Brain pericyte (primary cell): ENCODE measurements at regions not wholly inside any gene's neighbourhood (a gene's known extent, or its start where the extent isn't known, plus 50 kb on each side); places are given as distances from the start of the nearest gene placed in this dataset.
"Not testable (repeated sequence)": the region's sequence is repeated elsewhere in the genome, so short reads cannot be mapped to it uniquely, and the experiment has no call there.

Source experiments
- DNase-seq: peaks from one replicate; pipeline ENCODE4 v3.0.0-alpha.2; 2012; ENCODE audit warnings: low read depth, low spot score

GRCh38 chr4:134518574-134519217 lies 317.1 kb upstream of the PABPC4L start:
- DNase-seq: no peak

GRCh38 chr4:134510544-134510943 lies 309.0 kb upstream of the PABPC4L start:
- no peak for DNase-seq

- DNase-seq: no peak
Measured at GRCh38 chr4:134505511-134505910, 303.9 kb upstream of the PABPC4L start.

- no peak for DNase-seq
Measured at GRCh38 chr4:134501973-134502643, 300.5 kb upstream of the PABPC4L start.

GRCh38 chr4:134501488-134501887 lies 299.9 kb upstream of the PABPC4L start:
- not testable (repeated sequence) for DNase-seq

- DNase-seq: no peak
Measured at GRCh38 chr4:134499074-134499473, 297.5 kb upstream of the PABPC4L start.

- DNase-seq: no peak
Measured at GRCh38 chr4:134490863-134491262, 289.3 kb upstream of the PABPC4L start.

- not testable (repeated sequence) for DNase-seq
Measured at GRCh38 chr4:134483514-134483913, 281.9 kb upstream of the PABPC4L start.

- no peak for DNase-seq
Measured at GRCh38 chr4:134471569-134471968, 270.0 kb upstream of the PABPC4L start.

- DNase-seq: no peak
Measured at GRCh38 chr4:134470544-134470943, 269.0 kb upstream of the PABPC4L start.

GRCh38 chr4:134465417-134465816 lies 263.8 kb upstream of the PABPC4L start:
- DNase-seq: no peak

GRCh38 chr4:134463771-134464170 lies 262.2 kb upstream of the PABPC4L start:
- no peak for DNase-seq

GRCh38 chr4:134426821-134427220 lies 225.2 kb upstream of the PABPC4L start:
- DNase-seq: no peak

- DNase-seq: no peak
Measured at GRCh38 chr4:134425756-134426155, 224.2 kb upstream of the PABPC4L start.

GRCh38 chr4:134422776-134423175 lies 221.2 kb upstream of the PABPC4L start:
- DNase-seq: no peak

- DNase-seq: no peak
Measured at GRCh38 chr4:134421734-134422133, 220.1 kb upstream of the PABPC4L start.

- no peak for DNase-seq
Measured at GRCh38 chr4:134408897-134409296, 207.3 kb upstream of the PABPC4L start.

GRCh38 chr4:134401798-134402197 lies 200.2 kb upstream of the PABPC4L start:
- no peak for DNase-seq

- no peak for DNase-seq
Measured at GRCh38 chr4:134393592-134393991, 192.0 kb upstream of the PABPC4L start.

- no peak for DNase-seq
Measured at GRCh38 chr4:134390319-134390718, 188.7 kb upstream of the PABPC4L start.

GRCh38 chr4:134388351-134388750 lies 186.8 kb upstream of the PABPC4L start:
- no peak for DNase-seq

- no peak for DNase-seq
Measured at GRCh38 chr4:134382478-134383227, 181.1 kb upstream of the PABPC4L start.

- no peak for DNase-seq
Measured at GRCh38 chr4:134375775-134376174, 174.2 kb upstream of the PABPC4L start.
